GM12878 (cell line): ENCODE measurements at regions not wholly inside any gene's neighbourhood (a gene's known extent, or its start where the extent isn't known, plus 50 kb on each side); places are given as distances from the start of the nearest gene placed in this dataset.

ENCODE experiments used
- ATAC-seq: fragments of 200-7000 bp; cut with Tn5 transposase; 3 replicates; pipeline ENCODE4 v1.9.1; 2020; ENCODE audit warnings: mild to moderate bottlenecking, moderate library complexity
- BruUV-seq: library from RNA; stranded (reverse); fragments of 400-500 nt; replicated peaks from 2 replicates; lab custom pipeline; 2021; lab: Mats Ljungman, UMichigan
- CTCF ChIA-PET: fragments of 300-600 bp; sonication (Branson Sonifier 250); formaldehyde crosslinking; extraction: SDS; loops from one replicate; lab custom pipeline; 2021; ENCODE audit warnings: inconsistent platforms; lab: Yijun Ruan, JAX
- POLR2A ChIA-PET: fragments of 350-600 bp; formaldehyde crosslinking; extraction: SDS; loops from one replicate; lab custom pipeline; 2021; ENCODE audit warnings: inconsistent platforms; lab: Charles Lee
- RAD21 ChIA-PET: fragments of 300-600 bp; sonication (Branson Sonifier 250); formaldehyde crosslinking; loops from one replicate; lab custom pipeline; 2023; ENCODE audit warnings: antibody characterized with exemption; ENCODE audit not compliant: unreplicated experiment; lab: Charles Lee
- SMC1A ChIA-PET: fragments of 300-600 bp; sonication (Branson Sonifier 250); formaldehyde crosslinking; loops from one replicate; lab custom pipeline; 2023; ENCODE audit not compliant: unreplicated experiment, uncharacterized antibody; lab: Charles Lee
- DNase-seq: peaks from one replicate; pipeline ENCODE4 v3.0.0-alpha.2; 2011; ENCODE audit warnings: low read depth, low spot score
- FAIRE-seq: peaks from 3 replicates; lab custom pipeline; 2011; peaks lifted over from hg19 to GRCh38; lab: Jason Lieb, UNC
- H2AFZ ChIP-seq: 2 replicates; pipeline ENCODE4 v1.6.0; 2011; ENCODE audit warnings: low read depth, low read length, control low read depth; ENCODE audit not compliant: control insufficient read depth
- H3K27ac ChIP-seq: 2 replicates; pipeline ENCODE4 v1.5.1; 2011; ENCODE audit warnings: control low read depth; ENCODE audit not compliant: control insufficient read depth, insufficient read depth
- H3K27me3 ChIP-seq, 2 experiments: replicated peaks in 1 of 2; 2 replicates each; pipeline versions ENCODE4 v1.6.0 to v1.6.1; 2011; ENCODE audit warnings: low read length in 1 of 2; ENCODE audit not compliant: control insufficient read depth in 2 of 2, insufficient read depth in 2 of 2
- H3K36me3 ChIP-seq, 2 experiments: 2 replicates each; pipeline ENCODE4 v1.5.1; 2011; ENCODE audit warnings: low read length in 1 of 2; ENCODE audit not compliant: control insufficient read depth in 2 of 2, insufficient read depth in 2 of 2
- H3K4me1 ChIP-seq: 2 replicates; pipeline ENCODE4 v1.6.1; 2011; ENCODE audit warnings: mild to moderate bottlenecking, low read length, moderate library complexity, mixed read lengths; ENCODE audit not compliant: control insufficient read depth, insufficient read depth
- H3K4me2 ChIP-seq: 2 replicates; pipeline ENCODE4 v1.6.0; 2011; ENCODE audit warnings: control low read depth; ENCODE audit not compliant: control insufficient read depth, insufficient read depth
- H3K4me3 ChIP-seq: fragments of 200-600 bp; sonication (generic); 2 replicates; pipeline ENCODE4 v1.5.1; 2016
- H3K79me2 ChIP-seq: 2 replicates; pipeline ENCODE4 v1.6.0; 2011; ENCODE audit warnings: low read length; ENCODE audit not compliant: control insufficient read depth, insufficient read depth
- H3K9ac ChIP-seq: 2 replicates; pipeline ENCODE4 v1.8.0; 2011; ENCODE audit warnings: low read length, control low read depth, mixed read lengths; ENCODE audit not compliant: control insufficient read depth, insufficient read depth
- H3K9me3 ChIP-seq: replicated peaks from 3 replicates; pipeline ENCODE4 v1.5.1; 2011; ENCODE audit warnings: mild to moderate bottlenecking, low read length; ENCODE audit not compliant: control insufficient read depth, insufficient read depth
- H4K20me1 ChIP-seq: 2 replicates; pipeline ENCODE4 v1.6.0; 2011; ENCODE audit not compliant: control insufficient read depth, insufficient read depth
- CBX3 ChIP-seq: fragments of 200-600 bp; sonication (generic); IDR thresholded peaks from 2 replicates; pipeline ENCODE4 v1.6.1; 2016; ENCODE audit warnings: low read depth, borderline replicate concordance
- CHD1 ChIP-seq: IDR thresholded peaks from 2 replicates; pipeline ENCODE4 v1.6.1; 2012; ENCODE audit warnings: low read depth, low read length, improper control_type of control experiment
- NR2C1 ChIP-seq: fragments of 450-650 bp; IDR thresholded peaks from 2 replicates; pipeline ENCODE4 v1.6.1; 2017; ENCODE audit warnings: antibody characterized with exemption, mild to moderate bottlenecking, moderate library complexity
- POLR2AphosphoS2 ChIP-seq: IDR thresholded peaks from 2 replicates; pipeline ENCODE4 v1.6.1; 2011; ENCODE audit warnings: low read depth, mild to moderate bottlenecking, low read length, improper control_type of control experiment, moderate library complexity
- WRNIP1 ChIP-seq: IDR thresholded peaks from 2 replicates; pipeline ENCODE4 v1.6.1; 2011; ENCODE audit warnings: low read depth, low read length, improper control_type of control experiment, borderline replicate concordance
- WGBS: methylation state at CpG from one replicate; pipeline ENCODE4 v1.1.6; 2016; ENCODE audit warnings: low lambda C conversion rate; ENCODE audit not compliant: insufficient replicate concordance, insufficient coverage; ENCODE audit errors: missing lambda C conversion rate; 5-methylcytosine and 5-hydroxymethylcytosine counted together
- in situ Hi-C: fragments of 300-500 bp; cut with MboI; formaldehyde crosslinking; loops from 9 replicates; pipeline ENCODE4 v1.14.3; 2018; ENCODE audit warnings: mixed read lengths
- intact Hi-C: fragments of 100-400 bp; cut with micrococcal nuclease; formaldehyde crosslinking; loops from one replicate; pipeline ENCODE4 v1.14.2; 2022; ENCODE audit not compliant: unreplicated experiment
- TF ChIP-seq, protein P1 (sequence below): IDR thresholded peaks from 2 replicates; pipeline ENCODE4 v1.6.1; 2012; ENCODE audit warnings: improper control_type of control experiment, low read depth, low read length; ENCODE audit not compliant: insufficient replicate concordance
- TF ChIP-seq, protein P2 (sequence below): fragments of 450-650 bp; IDR thresholded peaks from 2 replicates; pipeline ENCODE4 v1.6.1; 2016; ENCODE audit warnings: mild to moderate bottlenecking, moderate library complexity, borderline replicate concordance

DNA sequence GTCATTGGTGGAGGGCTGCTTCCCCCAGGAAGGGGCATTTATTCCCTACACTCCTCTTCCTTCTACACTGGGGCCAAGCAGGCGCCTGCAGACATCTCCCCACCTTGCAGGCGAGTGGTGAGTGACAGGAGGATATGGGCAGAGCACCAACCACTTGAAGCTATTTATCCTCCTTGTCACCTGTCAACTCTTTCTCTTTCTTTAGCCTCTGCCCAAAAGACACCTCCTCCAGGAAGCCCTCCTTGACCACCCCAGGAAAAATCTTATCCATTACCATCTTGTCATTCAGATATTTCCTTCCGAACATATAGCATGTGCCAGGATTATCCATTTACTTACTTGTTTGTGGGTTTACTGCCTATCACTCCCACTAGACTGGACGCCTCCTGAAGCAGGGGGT, 362.4 kb downstream of the MN1 start:
- no peak overlapping the region for H3K4me2 ChIP-seq
- POLR2A ChIA-PET = no interaction called here
- no peaks in the 10 kb centered on the region for H3K79me2 ChIP-seq
- ATAC-seq (no peak), FAIRE-seq (no peak), DNase-seq (no peak)
- H3K27ac ChIP-seq = no peak overlapping the region
- no peak for TF ChIP-seq CHD1
- TF ChIP-seq WRNIP1 = no peak
- TF ChIP-seq, protein P1, sequence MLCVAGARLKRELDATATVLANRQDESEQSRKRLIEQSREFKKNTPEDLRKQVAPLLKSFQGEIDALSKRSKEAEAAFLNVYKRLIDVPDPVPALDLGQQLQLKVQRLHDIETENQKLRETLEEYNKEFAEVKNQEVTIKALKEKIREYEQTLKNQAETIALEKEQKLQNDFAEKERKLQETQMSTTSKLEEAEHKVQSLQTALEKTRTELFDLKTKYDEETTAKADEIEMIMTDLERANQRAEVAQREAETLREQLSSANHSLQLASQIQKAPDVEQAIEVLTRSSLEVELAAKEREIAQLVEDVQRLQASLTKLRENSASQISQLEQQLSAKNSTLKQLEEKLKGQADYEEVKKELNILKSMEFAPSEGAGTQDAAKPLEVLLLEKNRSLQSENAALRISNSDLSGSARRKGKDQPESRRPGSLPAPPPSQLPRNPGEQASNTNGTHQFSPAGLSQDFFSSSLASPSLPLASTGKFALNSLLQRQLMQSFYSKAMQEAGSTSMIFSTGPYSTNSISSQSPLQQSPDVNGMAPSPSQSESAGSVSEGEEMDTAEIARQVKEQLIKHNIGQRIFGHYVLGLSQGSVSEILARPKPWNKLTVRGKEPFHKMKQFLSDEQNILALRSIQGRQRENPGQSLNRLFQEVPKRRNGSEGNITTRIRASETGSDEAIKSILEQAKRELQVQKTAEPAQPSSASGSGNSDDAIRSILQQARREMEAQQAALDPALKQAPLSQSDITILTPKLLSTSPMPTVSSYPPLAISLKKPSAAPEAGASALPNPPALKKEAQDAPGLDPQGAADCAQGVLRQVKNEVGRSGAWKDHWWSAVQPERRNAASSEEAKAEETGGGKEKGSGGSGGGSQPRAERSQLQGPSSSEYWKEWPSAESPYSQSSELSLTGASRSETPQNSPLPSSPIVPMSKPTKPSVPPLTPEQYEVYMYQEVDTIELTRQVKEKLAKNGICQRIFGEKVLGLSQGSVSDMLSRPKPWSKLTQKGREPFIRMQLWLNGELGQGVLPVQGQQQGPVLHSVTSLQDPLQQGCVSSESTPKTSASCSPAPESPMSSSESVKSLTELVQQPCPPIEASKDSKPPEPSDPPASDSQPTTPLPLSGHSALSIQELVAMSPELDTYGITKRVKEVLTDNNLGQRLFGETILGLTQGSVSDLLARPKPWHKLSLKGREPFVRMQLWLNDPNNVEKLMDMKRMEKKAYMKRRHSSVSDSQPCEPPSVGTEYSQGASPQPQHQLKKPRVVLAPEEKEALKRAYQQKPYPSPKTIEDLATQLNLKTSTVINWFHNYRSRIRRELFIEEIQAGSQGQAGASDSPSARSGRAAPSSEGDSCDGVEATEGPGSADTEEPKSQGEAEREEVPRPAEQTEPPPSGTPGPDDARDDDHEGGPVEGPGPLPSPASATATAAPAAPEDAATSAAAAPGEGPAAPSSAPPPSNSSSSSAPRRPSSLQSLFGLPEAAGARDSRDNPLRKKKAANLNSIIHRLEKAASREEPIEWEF = no peak
- no peak for TF ChIP-seq POLR2AphosphoS2
- TF ChIP-seq CBX3 = no peak
- TF ChIP-seq NR2C1 = no peak
- TF ChIP-seq, protein P2, sequence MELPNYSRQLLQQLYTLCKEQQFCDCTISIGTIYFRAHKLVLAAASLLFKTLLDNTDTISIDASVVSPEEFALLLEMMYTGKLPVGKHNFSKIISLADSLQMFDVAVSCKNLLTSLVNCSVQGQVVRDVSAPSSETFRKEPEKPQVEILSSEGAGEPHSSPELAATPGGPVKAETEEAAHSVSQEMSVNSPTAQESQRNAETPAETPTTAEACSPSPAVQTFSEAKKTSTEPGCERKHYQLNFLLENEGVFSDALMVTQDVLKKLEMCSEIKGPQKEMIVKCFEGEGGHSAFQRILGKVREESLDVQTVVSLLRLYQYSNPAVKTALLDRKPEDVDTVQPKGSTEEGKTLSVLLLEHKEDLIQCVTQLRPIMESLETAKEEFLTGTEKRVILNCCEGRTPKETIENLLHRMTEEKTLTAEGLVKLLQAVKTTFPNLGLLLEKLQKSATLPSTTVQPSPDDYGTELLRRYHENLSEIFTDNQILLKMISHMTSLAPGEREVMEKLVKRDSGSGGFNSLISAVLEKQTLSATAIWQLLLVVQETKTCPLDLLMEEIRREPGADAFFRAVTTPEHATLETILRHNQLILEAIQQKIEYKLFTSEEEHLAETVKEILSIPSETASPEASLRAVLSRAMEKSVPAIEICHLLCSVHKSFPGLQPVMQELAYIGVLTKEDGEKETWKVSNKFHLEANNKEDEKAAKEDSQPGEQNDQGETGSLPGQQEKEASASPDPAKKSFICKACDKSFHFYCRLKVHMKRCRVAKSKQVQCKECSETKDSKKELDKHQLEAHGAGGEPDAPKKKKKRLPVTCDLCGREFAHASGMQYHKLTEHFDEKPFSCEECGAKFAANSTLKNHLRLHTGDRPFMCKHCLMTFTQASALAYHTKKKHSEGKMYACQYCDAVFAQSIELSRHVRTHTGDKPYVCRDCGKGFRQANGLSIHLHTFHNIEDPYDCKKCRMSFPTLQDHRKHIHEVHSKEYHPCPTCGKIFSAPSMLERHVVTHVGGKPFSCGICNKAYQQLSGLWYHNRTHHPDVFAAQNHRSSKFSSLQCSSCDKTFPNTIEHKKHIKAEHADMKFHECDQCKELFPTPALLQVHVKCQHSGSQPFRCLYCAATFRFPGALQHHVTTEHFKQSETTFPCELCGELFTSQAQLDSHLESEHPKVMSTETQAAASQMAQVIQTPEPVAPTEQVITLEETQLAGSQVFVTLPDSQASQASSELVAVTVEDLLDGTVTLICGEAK = no peak
- H3K27me3 ChIP-seq = no peaks in the 10 kb centered on the region; a peak in 1 of 4 replicates
- SMC1A ChIA-PET = no interaction called here
- no peaks in the 10 kb centered on the region for H3K4me1 ChIP-seq
- H3K4me3 ChIP-seq = no peak overlapping the region
- no TSS peak for BruUV-seq
- H3K36me3 ChIP-seq = no peaks in the 10 kb centered on the region
- 9% methylated on average over 4 of the region's 4 CpGs for WGBS
- in situ Hi-C loops = no loop called here
- no peaks in the 10 kb centered on the region for H3K9me3 ChIP-seq
- CTCF ChIA-PET = no interaction called here
- intact Hi-C loops = no loop called here
- H2AFZ ChIP-seq = no peak overlapping the region
- RAD21 ChIA-PET = no interaction called here
- H3K9ac ChIP-seq = no peak overlapping the region
- H4K20me1 ChIP-seq = no peaks in the 10 kb centered on the region
